ENCODE measurements at regions not wholly inside any gene's neighbourhood (a gene's known extent, or its start where the extent isn't known, plus 50 kb on each side); places are given as distances from the start of the nearest gene placed in this dataset.

DNA sequence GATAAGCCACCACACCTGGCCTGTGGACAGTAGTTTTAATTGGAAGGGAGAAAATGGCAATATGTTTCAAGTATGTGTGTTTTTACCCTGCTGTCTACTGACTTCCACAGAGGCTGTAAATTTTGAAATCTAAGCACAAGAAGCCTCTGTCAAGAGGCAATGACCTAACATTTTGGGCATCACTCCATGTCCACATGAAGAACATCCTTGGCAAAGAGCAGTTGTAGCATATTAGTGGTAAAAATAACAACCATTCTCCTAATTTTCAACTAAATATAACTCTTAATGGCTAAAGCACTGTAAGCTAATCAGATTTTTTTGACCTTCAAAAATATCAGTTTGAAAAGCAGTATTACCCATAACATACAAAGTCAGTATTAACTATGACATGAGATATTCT lies 100.3 kb upstream of the APC start:
- Histone ChIP-seq H3K27me3 (ENCODE audit: low read length) (no peaks in the 10 kb centered on the region), H3K27ac (ENCODE audit: low read length) (no peak overlapping the region), H4K20me1 (ENCODE audit: insufficient read depth, low read depth, low read length) (no peaks in the 10 kb centered on the region), H3K4me1 (ENCODE audit: low read length) (peaks cover 19% of the 10 kb centered on the region), H3K9me2 (replicated peaks; ENCODE audit: insufficient read depth, low read length) (no peaks in the 10 kb centered on the region), H3K9me3 (ENCODE audit: low read length) (no peaks in the 10 kb centered on the region), H3K4me3 (ENCODE audit: low read length) (no peak overlapping the region), H3K9ac (ENCODE audit: low read length) (no peak overlapping the region), H3K36me3 (ENCODE audit: insufficient read depth, low read length) (no peaks in the 10 kb centered on the region), H3K4me2 (ENCODE audit: low read depth, low read length, poor library complexity, severe bottlenecking) (no peak overlapping the region), H2AFZ (ENCODE audit: low read length) (no peak overlapping the region), H3K79me2 (ENCODE audit: low read length) (no peaks in the 10 kb centered on the region)
- no peak for DNase-seq

DNA sequence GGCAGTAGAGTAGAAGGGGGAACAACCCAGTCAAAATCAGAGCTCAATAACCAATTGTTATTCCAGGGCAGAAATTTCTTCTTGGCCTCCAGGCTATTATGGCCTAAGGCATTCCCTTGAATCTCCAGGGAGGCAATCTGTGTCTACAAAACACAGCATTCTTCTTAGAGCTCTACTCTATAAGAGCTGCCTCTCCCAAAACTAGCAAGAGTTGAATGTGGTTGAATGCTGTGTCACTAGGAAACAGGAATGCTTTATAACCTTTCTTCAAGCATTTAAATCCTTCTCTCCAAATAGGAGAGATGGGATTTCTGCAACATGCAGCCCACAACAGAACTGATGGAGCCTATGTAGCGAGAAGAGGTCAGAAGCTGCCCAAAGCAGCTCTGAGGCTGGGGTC lies 97.1 kb upstream of the APC start:
- Histone ChIP-seq H3K4me2 (ENCODE audit: low read depth, low read length, poor library complexity, severe bottlenecking) (no peak overlapping the region), H3K36me3 (ENCODE audit: insufficient read depth, low read length) (no peaks in the 10 kb centered on the region), H3K4me3 (ENCODE audit: low read length) (no peak overlapping the region), H3K9me3 (ENCODE audit: low read length) (no peaks in the 10 kb centered on the region), H3K9me2 (replicated peaks; ENCODE audit: insufficient read depth, low read length) (no peaks in the 10 kb centered on the region), H3K27me3 (ENCODE audit: low read length) (no peaks in the 10 kb centered on the region), H4K20me1 (ENCODE audit: insufficient read depth, low read depth, low read length) (no peaks in the 10 kb centered on the region), H3K4me1 (ENCODE audit: low read length) (peaks cover 37% of the 10 kb centered on the region), H3K79me2 (ENCODE audit: low read length) (no peaks in the 10 kb centered on the region), H3K9ac (ENCODE audit: low read length) (no peak overlapping the region), H2AFZ (ENCODE audit: low read length) (no peak overlapping the region), H3K27ac (ENCODE audit: low read length) (no peak overlapping the region)
- DNase-seq = no peak

DNA sequence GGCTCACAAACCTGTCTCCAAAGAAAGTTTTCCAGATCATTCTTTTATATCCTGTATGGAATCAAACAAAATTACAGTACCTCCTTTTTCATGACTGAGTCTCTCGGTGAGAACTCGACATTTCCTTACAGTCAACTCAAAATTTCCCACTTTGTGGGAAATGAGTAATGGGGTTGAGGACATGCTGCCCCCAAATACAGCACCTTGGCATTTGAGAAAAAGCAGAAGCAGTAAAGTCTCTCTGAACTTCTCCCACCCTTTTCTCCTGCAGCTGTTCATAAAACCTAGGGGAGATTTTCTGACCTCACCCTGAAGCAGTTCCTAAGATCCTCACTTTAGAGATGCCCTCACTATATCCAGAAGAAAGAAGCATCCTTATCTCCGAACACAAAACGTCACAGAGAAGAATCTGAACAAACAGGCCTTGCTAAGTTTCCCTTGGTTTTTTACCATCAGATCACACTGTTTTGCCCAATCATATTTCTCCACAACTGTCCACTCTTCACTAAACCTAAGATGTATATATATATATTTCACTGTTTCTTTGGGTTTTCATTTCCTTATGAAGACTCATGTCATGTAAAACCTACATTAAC lies 96.1 kb upstream of the APC start:
- Histone ChIP-seq H3K9me2 (replicated peaks; ENCODE audit: insufficient read depth, low read length) (no peaks in the 10 kb centered on the region), H2AFZ (ENCODE audit: low read length) (peak overlapping the region; percentile 39), H4K20me1 (ENCODE audit: insufficient read depth, low read depth, low read length) (no peaks in the 10 kb centered on the region), H3K36me3 (ENCODE audit: insufficient read depth, low read length) (no peaks in the 10 kb centered on the region), H3K4me2 (ENCODE audit: low read depth, low read length, poor library complexity, severe bottlenecking) (no peak overlapping the region), H3K4me3 (ENCODE audit: low read length) (no peak overlapping the region), H3K79me2 (ENCODE audit: low read length) (no peaks in the 10 kb centered on the region), H3K9me3 (ENCODE audit: low read length) (no peaks in the 10 kb centered on the region), H3K4me1 (ENCODE audit: low read length) (peaks cover 36% of the 10 kb centered on the region), H3K27me3 (ENCODE audit: low read length) (no peaks in the 10 kb centered on the region), H3K9ac (ENCODE audit: low read length) (no peak overlapping the region), H3K27ac (ENCODE audit: low read length) (no peak overlapping the region)
- no peak for DNase-seq

DNA sequence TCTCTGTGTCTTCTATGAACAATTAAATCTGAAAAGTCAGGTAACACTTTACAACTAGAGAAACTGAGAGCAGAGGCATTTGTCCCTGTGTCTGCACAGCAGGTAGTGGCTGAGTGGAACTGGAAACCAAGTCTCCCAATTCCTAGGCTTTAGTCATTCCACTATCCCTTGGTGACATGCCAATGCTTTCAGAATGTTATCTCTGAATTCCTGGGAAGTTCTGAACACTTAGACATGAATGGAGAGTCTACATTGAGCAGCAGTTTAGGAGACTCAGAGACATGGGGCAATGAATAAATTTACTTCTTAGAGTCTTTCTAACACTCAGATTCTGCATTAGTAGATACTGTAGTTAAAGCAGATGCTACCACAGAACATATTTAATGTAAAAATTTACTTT lies 94.8 kb upstream of the APC start:
- Histone ChIP-seq H3K4me1 (ENCODE audit: low read length) (peaks cover 38% of the 10 kb centered on the region), H3K9me2 (replicated peaks; ENCODE audit: insufficient read depth, low read length) (no peaks in the 10 kb centered on the region), H4K20me1 (ENCODE audit: insufficient read depth, low read depth, low read length) (no peaks in the 10 kb centered on the region), H3K79me2 (ENCODE audit: low read length) (no peaks in the 10 kb centered on the region), H2AFZ (ENCODE audit: low read length) (no peak overlapping the region), H3K27me3 (ENCODE audit: low read length) (no peaks in the 10 kb centered on the region), H3K9me3 (ENCODE audit: low read length) (no peaks in the 10 kb centered on the region), H3K9ac (ENCODE audit: low read length) (no peak overlapping the region), H3K4me2 (ENCODE audit: low read depth, low read length, poor library complexity, severe bottlenecking) (no peak overlapping the region), H3K36me3 (ENCODE audit: insufficient read depth, low read length) (no peaks in the 10 kb centered on the region), H3K4me3 (ENCODE audit: low read length) (no peak overlapping the region), H3K27ac (ENCODE audit: low read length) (no peak overlapping the region)
- no peak for DNase-seq

DNA sequence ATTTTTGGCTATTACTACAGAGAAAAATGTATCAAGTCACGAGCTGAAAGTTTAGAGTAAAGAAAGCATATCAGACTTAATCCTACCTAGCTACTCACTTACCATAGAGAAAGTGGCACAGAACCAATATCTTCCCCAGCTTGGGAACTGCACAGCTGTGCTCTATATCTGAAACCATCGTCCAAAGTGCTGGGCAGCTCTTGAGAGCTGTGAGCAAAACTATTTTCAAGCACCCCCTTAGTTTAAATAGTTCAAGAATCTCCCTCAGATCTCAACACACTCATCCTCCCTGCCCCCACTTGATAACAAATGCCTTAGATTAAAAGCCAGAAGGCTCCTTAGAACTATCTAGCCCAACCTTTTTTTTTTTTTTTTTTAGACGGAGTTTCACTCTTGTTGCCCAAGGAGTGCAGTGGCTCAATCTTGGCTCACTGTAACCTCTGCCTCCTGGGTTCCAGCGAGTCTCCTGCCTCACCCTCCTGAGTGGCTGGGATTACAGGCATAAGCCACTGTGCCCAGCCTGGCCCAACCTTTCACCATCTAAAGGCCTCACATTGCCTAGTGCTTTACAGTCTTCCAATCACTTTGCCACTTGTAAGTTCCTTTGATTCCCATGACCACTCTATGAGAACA lies 94.2 kb upstream of the APC start:
- DNase-seq = no peak
- Histone ChIP-seq H3K9me3 (ENCODE audit: low read length) (no peaks in the 10 kb centered on the region), H3K4me3 (ENCODE audit: low read length) (no peak overlapping the region), H4K20me1 (ENCODE audit: insufficient read depth, low read depth, low read length) (no peaks in the 10 kb centered on the region), H3K9me2 (replicated peaks; ENCODE audit: insufficient read depth, low read length) (no peaks in the 10 kb centered on the region), H3K27me3 (ENCODE audit: low read length) (no peaks in the 10 kb centered on the region), H2AFZ (ENCODE audit: low read length) (no peak overlapping the region), H3K79me2 (ENCODE audit: low read length) (no peaks in the 10 kb centered on the region), H3K9ac (ENCODE audit: low read length) (no peak overlapping the region), H3K36me3 (ENCODE audit: insufficient read depth, low read length) (no peaks in the 10 kb centered on the region), H3K27ac (ENCODE audit: low read length) (no peak overlapping the region), H3K4me2 (ENCODE audit: low read depth, low read length, poor library complexity, severe bottlenecking) (no peak overlapping the region), H3K4me1 (ENCODE audit: low read length) (peaks cover 38% of the 10 kb centered on the region)

DNA sequence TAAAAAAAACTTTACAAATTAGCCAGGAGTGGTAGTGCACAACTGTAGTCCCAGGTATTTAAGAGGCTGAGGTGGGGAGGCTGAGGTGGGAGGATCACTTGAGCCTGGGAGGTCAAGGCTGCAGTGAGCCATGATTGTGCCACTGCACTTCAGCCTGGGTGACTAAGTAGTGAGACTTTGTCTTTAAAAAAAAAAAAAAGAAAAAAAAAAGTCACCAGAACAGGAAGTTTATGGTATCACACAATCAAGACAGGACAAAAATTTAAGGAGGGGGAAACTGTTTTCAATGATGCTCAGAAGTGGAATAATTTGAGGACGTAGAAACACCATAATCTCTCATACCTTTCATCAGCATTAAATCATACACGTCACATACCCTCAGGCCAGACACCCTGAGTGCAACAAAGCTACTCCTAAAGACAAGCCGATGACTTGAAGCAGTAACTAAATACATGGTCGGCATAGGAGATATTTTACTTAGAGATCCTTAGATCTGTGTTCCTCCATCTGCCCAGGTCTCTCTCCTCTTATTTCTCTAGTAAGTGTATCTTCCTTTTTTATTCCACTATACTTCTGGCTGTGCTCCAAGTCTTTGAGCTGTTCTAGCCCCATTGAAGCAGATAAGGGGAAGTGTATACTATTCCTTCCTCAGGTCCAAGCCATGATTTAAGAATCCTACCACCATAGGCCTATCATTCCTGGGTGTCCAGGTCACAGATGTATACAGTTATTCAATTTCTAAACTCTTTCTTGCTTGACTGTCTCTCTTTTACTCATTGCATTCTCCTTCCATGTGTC lies 91.3 kb upstream of the APC start:
- H3K9ac ChIP-seq (ENCODE audit: low read length) = no peak overlapping the region
- no peaks in the 10 kb centered on the region for H3K9me3 ChIP-seq (ENCODE audit: low read length)
- no peaks in the 10 kb centered on the region for H4K20me1 ChIP-seq (ENCODE audit: insufficient read depth, low read depth, low read length)
- H3K4me2 ChIP-seq (ENCODE audit: low read depth, low read length, poor library complexity, severe bottlenecking) = no peak overlapping the region
- H3K4me3 ChIP-seq (ENCODE audit: low read length) = no peak overlapping the region
- no peak overlapping the region for H3K27ac ChIP-seq (ENCODE audit: low read length)
- H3K36me3 ChIP-seq (ENCODE audit: insufficient read depth, low read length) = no peaks in the 10 kb centered on the region
- peaks cover 36% of the 10 kb centered on the region for H3K4me1 ChIP-seq (ENCODE audit: low read length)
- H2AFZ ChIP-seq (ENCODE audit: low read length) = no peak overlapping the region
- DNase-seq = no peak
- H3K27me3 ChIP-seq (ENCODE audit: low read length) = no peaks in the 10 kb centered on the region
- no peaks in the 10 kb centered on the region for H3K79me2 ChIP-seq (ENCODE audit: low read length)
- no peaks in the 10 kb centered on the region for H3K9me2 ChIP-seq (replicated peaks; ENCODE audit: insufficient read depth, low read length)

DNA sequence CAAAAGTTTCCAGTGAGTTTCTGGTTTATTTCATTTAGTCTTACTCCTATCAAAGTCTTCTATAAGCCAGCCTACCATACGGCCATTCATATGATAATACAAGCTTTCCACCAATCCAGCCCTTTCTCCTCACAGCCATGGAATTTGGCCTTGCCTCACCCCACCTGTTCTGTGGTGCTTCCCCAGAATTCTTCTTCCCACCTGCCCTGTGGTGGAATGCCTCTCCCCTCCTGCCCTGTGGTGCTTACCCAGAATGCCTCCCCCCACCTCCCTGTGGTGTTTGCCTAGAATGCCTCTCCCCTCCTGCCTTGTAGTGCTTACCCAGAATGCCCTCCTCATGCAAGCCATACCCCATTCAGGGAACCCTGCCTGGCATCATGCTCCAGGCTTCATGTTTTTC lies 90.3 kb upstream of the APC start:
- no peak for DNase-seq
- Histone ChIP-seq H3K4me2 (ENCODE audit: low read depth, low read length, poor library complexity, severe bottlenecking) (no peak overlapping the region), H3K27me3 (ENCODE audit: low read length) (no peaks in the 10 kb centered on the region), H3K27ac (ENCODE audit: low read length) (no peak overlapping the region), H3K4me3 (ENCODE audit: low read length) (no peak overlapping the region), H3K9me3 (ENCODE audit: low read length) (no peaks in the 10 kb centered on the region), H4K20me1 (ENCODE audit: insufficient read depth, low read depth, low read length) (no peaks in the 10 kb centered on the region), H3K9me2 (replicated peaks; ENCODE audit: insufficient read depth, low read length) (no peaks in the 10 kb centered on the region), H2AFZ (ENCODE audit: low read length) (no peak overlapping the region), H3K9ac (ENCODE audit: low read length) (no peak overlapping the region), H3K79me2 (ENCODE audit: low read length) (no peaks in the 10 kb centered on the region), H3K4me1 (ENCODE audit: low read length) (peaks cover 30% of the 10 kb centered on the region), H3K36me3 (ENCODE audit: insufficient read depth, low read length) (no peaks in the 10 kb centered on the region)

DNA sequence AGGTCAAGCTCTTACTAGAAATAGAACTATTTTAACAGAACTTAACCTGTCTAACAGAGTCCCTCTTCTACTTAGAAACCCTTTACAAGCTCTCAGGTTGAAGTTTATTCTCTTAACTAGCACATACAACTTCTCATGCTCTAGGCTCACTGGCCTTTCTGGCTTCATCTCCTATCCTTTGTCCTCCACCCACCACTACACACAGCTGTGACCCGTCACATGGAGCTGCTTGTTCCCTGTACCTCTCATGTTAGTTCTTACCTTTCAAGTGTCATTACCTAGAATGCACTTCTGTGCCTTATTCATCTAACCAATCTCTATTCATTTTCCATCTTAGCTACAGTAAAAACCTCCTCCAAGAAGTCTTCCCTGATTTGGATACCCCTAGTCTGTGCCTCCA lies 89.4 kb upstream of the APC start:
- peaks cover 31% of the 10 kb centered on the region for H3K4me1 ChIP-seq (ENCODE audit: low read length)
- no peak overlapping the region for H3K27ac ChIP-seq (ENCODE audit: low read length)
- no peak overlapping the region for H2AFZ ChIP-seq (ENCODE audit: low read length)
- H4K20me1 ChIP-seq (ENCODE audit: insufficient read depth, low read depth, low read length) = no peaks in the 10 kb centered on the region
- no peak for DNase-seq
- no peak overlapping the region for H3K4me3 ChIP-seq (ENCODE audit: low read length)
- no peaks in the 10 kb centered on the region for H3K9me3 ChIP-seq (ENCODE audit: low read length)
- H3K9me2 ChIP-seq (replicated peaks; ENCODE audit: insufficient read depth, low read length) = no peaks in the 10 kb centered on the region
- no peaks in the 10 kb centered on the region for H3K27me3 ChIP-seq (ENCODE audit: low read length)
- no peak overlapping the region for H3K9ac ChIP-seq (ENCODE audit: low read length)
- no peak overlapping the region for H3K4me2 ChIP-seq (ENCODE audit: low read depth, low read length, poor library complexity, severe bottlenecking)
- H3K79me2 ChIP-seq (ENCODE audit: low read length) = no peaks in the 10 kb centered on the region
- no peaks in the 10 kb centered on the region for H3K36me3 ChIP-seq (ENCODE audit: insufficient read depth, low read length)

Data from Karpas-422 (cell line).